GM12891 (cell line): ENCODE measurements at regions not wholly inside any gene's neighbourhood (a gene's known extent, or its start where the extent isn't known, plus 50 kb on each side); places are given as distances from the start of the nearest gene placed in this dataset.
"Not testable (repeated sequence)": the region's sequence is repeated elsewhere in the genome, so short reads cannot be mapped to it uniquely, and the experiment has no call there.

Source experiments
- DNase-seq: peaks from one replicate; pipeline ENCODE4 v3.0.0; 2011; ENCODE audit warnings: low spot score; ENCODE audit not compliant: insufficient read length
- FAIRE-seq: peaks from 2 replicates; lab custom pipeline; 2011; peaks lifted over from hg19 to GRCh38; lab: Jason Lieb, UNC
- PAX5 ChIP-seq: IDR thresholded peaks from 2 replicates; pipeline ENCODE4 v1.6.1; 2011; ENCODE audit warnings: low read length, moderate library complexity, mild to moderate bottlenecking; ENCODE audit not compliant: insufficient read depth, severe bottlenecking
- POLR2A ChIP-seq: IDR thresholded peaks from 2 replicates; pipeline ENCODE4 v1.6.1; 2011; ENCODE audit warnings: low read depth, low read length, control low read depth
- POLR2AphosphoS5 ChIP-seq: IDR thresholded peaks from 2 replicates; pipeline ENCODE4 v1.6.1; 2011; ENCODE audit warnings: low read depth, low read length, control low read depth
- POU2F2 ChIP-seq: IDR thresholded peaks from 2 replicates; pipeline ENCODE4 v1.6.1; 2011; ENCODE audit warnings: low read depth, mild to moderate bottlenecking, control low read depth, low read length, moderate library complexity
- SPI1 ChIP-seq: IDR thresholded peaks from 2 replicates; pipeline ENCODE4 v1.6.1; 2011; ENCODE audit warnings: low read depth, low read length, control low read depth
- TAF1 ChIP-seq: IDR thresholded peaks from 2 replicates; pipeline ENCODE4 v1.6.1; 2011; ENCODE audit warnings: low read depth, low read length, control low read depth

DNA sequence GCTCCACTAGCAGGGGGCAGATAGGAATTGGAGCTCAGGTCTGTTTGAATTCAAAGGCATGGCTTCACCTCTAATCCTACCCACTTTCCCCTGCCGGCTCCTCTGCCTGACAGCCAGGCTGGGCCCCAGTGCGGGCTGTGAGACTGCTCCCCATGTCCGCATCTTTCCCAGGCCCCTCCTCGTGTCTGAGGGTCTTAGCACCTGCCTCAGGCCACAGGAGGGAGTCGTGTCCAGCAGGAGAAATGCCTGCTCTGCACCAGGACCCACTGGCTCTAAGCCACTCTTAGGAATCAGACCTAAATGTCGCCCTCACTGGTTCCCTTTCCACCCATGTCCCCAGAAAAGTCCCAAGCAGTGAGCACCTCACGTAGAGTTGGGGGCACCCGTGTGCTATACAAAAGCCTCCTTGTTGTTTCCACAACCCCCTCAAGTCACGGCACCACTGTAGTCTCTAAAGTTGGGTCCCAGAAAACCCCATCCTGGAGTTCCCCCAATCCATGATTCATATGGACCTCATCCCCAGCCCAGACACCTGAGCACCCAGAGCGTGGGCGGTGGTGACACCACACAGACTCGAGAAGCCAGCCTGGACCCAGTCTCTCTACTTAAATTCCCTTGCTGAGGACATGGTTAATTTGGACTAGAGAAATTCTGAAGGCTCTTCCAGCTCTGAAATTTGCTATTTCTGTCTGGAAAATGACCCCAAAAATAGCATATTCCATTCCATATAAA is 466.4 kb upstream of the ZMIZ1 start:
- no peak for DNase-seq
- FAIRE-seq, result no peak
- TF ChIP-seq POLR2A (no peak), SPI1 (no peak), PAX5 (no peak), TAF1 (no peak), POLR2AphosphoS5 (no peak), POU2F2 (no peak)

DNA sequence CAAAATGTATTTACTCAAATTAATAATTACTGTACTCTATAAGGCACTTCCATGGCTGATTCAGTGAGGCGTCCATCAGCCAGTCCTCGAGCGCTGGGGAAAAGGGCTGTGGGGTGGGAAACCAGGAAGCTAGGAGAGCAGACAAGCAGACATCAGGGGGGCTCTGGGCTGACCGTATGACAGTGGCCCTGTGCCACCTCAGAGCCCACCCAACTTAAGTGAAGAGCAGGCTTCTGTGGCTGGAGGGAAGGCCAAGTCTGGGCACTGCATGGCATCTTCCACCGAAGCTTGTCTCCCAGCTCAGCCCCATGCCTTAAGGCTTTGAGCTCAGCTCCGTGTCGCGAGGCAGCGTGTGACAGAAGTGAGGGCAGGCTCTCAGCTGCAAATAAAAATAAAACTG is 464.5 kb upstream of the ZMIZ1 start:
- FAIRE-seq (no peak), DNase-seq (no peak)
- TF ChIP-seq POU2F2, result no peak
- no peak for TF ChIP-seq POLR2A
- no peak for TF ChIP-seq SPI1
- no peak for TF ChIP-seq PAX5
- no peak for TF ChIP-seq POLR2AphosphoS5
- no peak for TF ChIP-seq TAF1

DNA sequence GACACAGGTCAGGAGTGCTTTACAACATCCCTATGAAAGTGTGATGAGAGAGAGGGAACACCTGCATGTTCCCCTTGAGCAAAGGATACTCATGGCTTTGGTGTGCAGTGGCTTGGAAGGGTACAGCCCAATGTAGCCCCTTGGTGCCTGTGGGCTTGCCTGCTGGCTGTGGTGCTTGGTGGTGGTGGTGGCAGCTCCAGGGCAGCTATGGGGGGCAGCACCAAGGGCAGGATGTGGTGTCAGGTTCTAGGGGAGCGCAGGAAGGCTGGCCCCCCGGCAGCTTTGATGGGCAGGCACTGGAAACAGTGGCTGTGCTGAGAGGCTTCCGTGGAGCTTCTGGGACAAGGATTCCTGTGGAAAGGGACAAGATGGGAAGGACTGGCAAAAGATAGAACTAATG is 464.0 kb upstream of the ZMIZ1 start:
- TF ChIP-seq PAX5, result no peak
- TF ChIP-seq POLR2AphosphoS5, result no peak
- TF ChIP-seq TAF1, result no peak
- TF ChIP-seq SPI1, result no peak
- TF ChIP-seq POLR2A, result no peak
- TF ChIP-seq POU2F2, result no peak
- FAIRE-seq (no peak), DNase-seq (no peak)

DNA sequence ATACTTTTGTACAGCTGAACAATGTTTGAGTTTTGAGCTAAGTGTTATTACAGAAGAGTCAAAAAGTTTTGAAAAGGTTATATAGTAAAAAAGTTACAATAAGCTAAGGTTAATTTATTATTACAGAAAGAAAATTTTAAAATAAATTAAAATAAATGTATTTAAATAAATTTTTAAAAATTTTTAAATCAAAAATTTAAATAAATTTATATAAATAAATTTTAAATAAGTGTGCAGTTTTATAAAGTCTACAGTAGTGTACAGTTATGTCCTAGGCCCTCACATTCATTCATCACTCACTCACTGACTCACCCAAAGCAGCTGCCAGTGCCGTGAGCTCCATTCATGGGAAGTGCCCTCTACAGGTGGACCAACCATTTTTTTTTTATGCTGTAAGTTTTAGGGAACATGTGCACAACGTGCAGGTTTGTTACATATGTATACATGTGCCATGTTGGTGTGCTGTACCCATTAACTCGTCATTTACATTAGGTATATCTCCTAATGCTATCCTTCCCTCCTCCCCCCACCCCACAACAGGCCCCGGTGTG is 462.9 kb upstream of the ZMIZ1 start:
- FAIRE-seq (no peak), DNase-seq (no peak)
- TF ChIP-seq POLR2AphosphoS5, result no peak
- no peak for TF ChIP-seq PAX5
- no peak for TF ChIP-seq POU2F2

DNA sequence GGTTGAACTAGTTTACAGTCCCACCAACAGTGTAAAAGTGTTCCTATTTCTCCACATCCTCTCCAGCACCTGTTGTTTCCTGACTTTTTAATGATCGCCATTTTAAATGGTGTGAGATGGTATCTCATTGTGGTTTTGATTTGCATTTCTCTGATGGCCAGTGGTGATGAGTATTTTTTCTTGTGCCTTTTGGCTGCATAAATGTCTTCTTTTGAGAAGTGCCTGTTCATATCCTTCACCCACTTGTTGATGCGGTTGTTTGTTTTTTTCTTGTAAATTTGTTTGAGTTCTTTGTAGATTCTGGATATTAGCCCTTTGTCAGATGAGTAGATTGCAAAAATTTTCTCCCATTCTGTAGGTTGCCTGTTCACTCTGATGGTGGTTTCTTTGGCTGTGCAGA is 462.0 kb upstream of the ZMIZ1 start:
- DNase-seq, FAIRE-seq: not testable (repeated sequence)

DNA sequence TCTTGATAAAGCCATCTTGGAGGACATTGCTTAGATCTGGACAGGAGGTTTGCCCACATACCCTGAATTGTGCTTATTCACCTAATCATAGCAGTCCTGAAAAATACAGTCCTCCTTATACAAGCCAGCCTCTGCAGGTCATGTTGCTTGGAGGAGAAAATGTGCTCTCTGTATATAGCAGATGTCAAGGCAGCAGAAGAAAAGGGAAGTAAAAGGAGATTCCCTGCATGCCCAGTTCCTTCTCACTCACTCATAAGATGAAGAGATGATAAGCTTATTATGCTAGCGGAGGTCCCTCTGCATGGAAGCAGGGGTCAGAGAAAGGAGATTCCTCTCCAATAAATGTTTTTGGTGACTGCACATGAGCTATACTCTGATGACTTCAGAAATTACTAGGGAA is 458.8 kb upstream of the ZMIZ1 start:
- TF ChIP-seq POLR2AphosphoS5 (no peak), SPI1 (no peak), POU2F2 (no peak)
- no peak for DNase-seq

DNA sequence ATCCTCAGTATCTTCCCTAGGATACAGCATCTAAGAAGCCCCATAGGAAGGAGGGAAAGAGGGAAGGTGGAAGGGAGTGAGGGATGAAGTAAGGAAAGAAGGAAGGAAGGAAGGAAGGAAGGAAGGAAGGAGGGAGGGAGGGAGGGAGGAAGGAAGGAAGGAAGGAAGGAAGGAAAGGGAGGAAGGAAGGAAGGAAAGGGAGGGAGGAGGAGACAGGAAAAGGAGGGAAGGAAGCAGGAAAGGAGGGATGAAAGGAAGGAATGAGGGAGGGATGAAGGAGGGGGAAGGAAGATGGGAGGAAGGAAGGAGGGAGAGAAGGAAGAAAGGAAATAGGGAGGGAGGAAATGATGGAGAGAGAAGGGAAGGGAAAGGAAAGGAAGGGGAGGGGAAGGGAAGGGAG is 455.6 kb upstream of the ZMIZ1 start:
- DNase-seq, result no peak
- TF ChIP-seq TAF1 (no peak), SPI1 (no peak), POLR2A (no peak), PAX5 (no peak), POU2F2 (no peak), POLR2AphosphoS5 (no peak)
- no peak for FAIRE-seq

More for the DNA sequence above, 458.8 kb upstream of the ZMIZ1 start:
- no peak for FAIRE-seq

DNA sequence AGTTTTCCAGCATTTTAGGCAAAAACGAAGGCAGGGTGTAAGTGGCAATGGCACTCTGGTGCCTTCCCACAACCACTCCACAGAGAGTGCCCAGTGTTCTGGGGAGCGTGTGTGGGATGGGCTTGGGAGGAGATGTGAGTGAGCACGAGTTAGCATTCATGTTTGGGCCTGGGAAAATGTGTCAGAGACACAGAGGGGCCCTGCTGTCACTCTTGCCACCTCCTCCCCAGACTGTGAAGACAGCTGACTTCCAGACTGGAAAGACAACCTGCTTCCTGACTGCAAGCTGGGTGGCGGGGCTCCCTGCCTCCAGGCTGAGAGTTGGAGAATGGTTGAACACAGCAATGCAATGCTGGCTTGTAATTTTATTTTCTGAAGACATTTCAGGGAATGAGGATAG is 454.5 kb upstream of the ZMIZ1 start:
- DNase-seq, result no peak
- no peak for FAIRE-seq
- TF ChIP-seq TAF1, result no peak
- no peak for TF ChIP-seq POU2F2
- TF ChIP-seq SPI1, result no peak
- TF ChIP-seq PAX5, result no peak

DNA sequence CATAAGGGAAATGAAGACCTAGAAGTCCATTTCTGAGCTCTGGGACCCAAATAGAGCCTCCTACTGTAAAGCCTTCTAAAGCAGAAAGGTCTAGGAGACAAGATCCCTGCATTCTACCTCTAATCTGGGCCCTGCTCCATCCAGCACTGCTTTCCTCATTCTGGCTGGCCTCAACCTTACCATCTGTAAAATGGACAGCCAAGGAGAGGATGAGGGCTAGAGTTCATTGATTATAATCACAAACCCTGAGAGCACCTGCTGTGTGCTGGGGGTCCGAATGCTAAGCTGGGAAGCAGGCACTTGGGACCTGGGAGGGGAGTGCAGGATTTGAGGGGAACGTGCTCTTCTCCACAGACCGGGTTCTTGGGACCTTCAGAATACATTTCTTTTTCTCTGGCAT is 454.0 kb upstream of the ZMIZ1 start:
- no peak for DNase-seq
- no peak for FAIRE-seq
- TF ChIP-seq TAF1 (no peak), PAX5 (no peak), SPI1 (no peak), POLR2AphosphoS5 (no peak), POLR2A (no peak), POU2F2 (no peak)

DNA sequence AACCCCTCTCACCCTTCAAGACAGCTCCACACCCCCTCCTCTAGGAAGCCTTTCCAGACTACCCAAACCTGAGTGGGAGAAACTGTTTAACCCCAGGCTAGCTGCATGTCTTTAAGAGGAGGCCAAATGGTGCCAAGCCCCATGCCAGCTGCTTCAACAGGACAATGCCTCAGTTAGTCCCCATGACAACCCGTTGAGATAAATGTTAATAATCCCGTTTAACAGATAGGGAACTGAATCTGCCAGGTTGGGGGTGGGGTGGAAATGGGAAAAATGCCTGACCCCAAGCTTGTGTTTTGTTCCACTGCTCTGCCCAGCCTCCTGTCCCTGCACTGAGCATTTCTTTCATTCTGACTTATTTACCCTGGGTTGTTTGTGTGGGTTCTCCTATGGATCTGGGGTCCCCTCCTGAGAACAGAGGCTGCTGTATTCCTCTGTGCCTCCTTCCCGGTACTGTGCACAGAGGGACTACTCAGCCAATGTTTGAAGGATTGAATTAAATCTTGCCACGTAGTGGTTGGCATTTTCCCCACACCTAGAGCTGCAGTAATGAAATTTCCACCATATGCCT is 452.6 kb upstream of the ZMIZ1 start:
- FAIRE-seq (no peak), DNase-seq (no peak)
- TF ChIP-seq PAX5 (no peak), POLR2A (no peak), POLR2AphosphoS5 (no peak), POU2F2 (no peak), TAF1 (no peak), SPI1 (no peak)

DNA sequence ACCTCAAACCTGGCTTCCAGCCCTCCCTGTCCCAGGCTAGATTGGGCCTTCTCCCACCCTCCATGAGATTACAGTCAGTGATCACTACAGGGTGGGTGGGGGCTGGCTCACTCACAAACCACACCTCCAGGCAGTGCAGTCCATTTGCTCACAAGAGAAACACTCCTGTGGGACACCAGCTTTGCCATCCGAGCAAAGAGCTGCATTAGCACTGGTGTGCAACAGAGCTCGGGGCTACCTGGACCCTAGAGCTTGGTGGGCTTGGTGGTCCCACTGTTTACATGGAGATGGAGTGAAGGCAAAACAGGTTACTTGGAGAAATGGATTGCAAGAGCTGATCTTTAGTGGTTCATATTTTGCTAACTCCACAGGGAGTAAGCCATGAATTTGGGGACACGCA is 451.7 kb upstream of the ZMIZ1 start:
- FAIRE-seq (no peak), DNase-seq (no peak)
- TF ChIP-seq POLR2A, result no peak
